Body of pancreas (tissue), 4 donors: ENCODE measurements at regions not wholly inside any gene's neighbourhood (a gene's known extent, or its start where the extent isn't known, plus 50 kb on each side); places are given as distances from the start of the nearest gene placed in this dataset.

ENCODE experiments used
- CTCF ChIP-seq, 7 experiments: fragments of 450-650 bp in 4 of 7; fragments of 200-600 bp in 3 of 7; sonication (generic) in 3 of 7; IDR thresholded peaks; one replicate each; pipeline ENCODE4 v1.5.1; 2016 to 2019; ENCODE audit warnings: antibody characterized with exemption in 7 of 7
- POLR2A ChIP-seq, 3 donors: fragments of 450-650 bp; IDR thresholded peaks; one replicate each; pipeline ENCODE4 v1.6.1; 2016; ENCODE audit warnings: antibody characterized with exemption in 3 of 3, mild to moderate bottlenecking in 2 of 3

DNA sequence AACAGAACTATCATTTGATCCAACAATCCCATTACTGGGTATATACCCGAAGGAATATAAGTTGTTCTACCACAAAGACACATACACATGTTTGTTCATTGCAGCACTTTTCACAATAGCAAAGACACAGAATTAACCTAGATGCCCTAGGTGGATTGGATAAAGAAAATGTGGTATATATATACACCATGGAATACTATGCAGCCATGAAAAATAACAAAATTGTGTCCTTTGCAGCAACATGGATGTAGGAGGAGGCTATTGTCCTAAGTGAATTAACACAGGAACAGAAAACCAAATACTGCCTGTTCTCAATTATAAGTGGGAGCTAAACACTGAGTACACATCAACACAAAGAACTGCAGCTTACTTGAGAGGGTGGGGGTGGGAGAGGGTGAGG is 142.5 kb downstream of the IL20RB start:
- TF ChIP-seq CTCF (IDR thresholded peaks at IDR 0.05) (no peak), POLR2A (IDR thresholded peaks at IDR 0.05) (no peak)
